GM12892 (cell line): ENCODE measurements at regions not wholly inside any gene's neighbourhood (a gene's known extent, or its start where the extent isn't known, plus 50 kb on each side); places are given as distances from the start of the nearest gene placed in this dataset.

Experiments
- POLR2A ChIP-seq: IDR thresholded peaks from 2 replicates; pipeline ENCODE4 v1.6.1; 2011; ENCODE audit warnings: low read depth, low read length, control low read depth
- POLR2AphosphoS5 ChIP-seq: IDR thresholded peaks from 2 replicates; pipeline ENCODE4 v1.6.1; 2011; ENCODE audit warnings: low read depth, low read length, control low read depth
- TAF1 ChIP-seq: IDR thresholded peaks from 2 replicates; pipeline ENCODE4 v1.6.1; 2011; ENCODE audit warnings: low read depth, mild to moderate bottlenecking, control low read depth, low read length, borderline replicate concordance

- TF ChIP-seq POLR2AphosphoS5 (no peak), TAF1 (no peak), POLR2A (no peak)
Observed at GRCh38 chr5:107272509-107272908, 398.2 kb downstream of the EFNA5 start.
